GM12878 (cell line): ENCODE measurements at regions not wholly inside any gene's neighbourhood (a gene's known extent, or its start where the extent isn't known, plus 50 kb on each side); places are given as distances from the start of the nearest gene placed in this dataset.

Source experiments
- ATAC-seq: fragments of 200-7000 bp; cut with Tn5 transposase; 3 replicates; pipeline ENCODE4 v1.9.1; 2020; ENCODE audit warnings: mild to moderate bottlenecking, moderate library complexity
- BruUV-seq: library from RNA; stranded (reverse); fragments of 400-500 nt; replicated peaks from 2 replicates; lab custom pipeline; 2021; lab: Mats Ljungman, UMichigan
- CTCF ChIA-PET: fragments of 300-600 bp; sonication (Branson Sonifier 250); formaldehyde crosslinking; extraction: SDS; loops from one replicate; lab custom pipeline; 2021; ENCODE audit warnings: inconsistent platforms; lab: Yijun Ruan, JAX
- POLR2A ChIA-PET: fragments of 350-600 bp; formaldehyde crosslinking; extraction: SDS; loops from one replicate; lab custom pipeline; 2021; ENCODE audit warnings: inconsistent platforms; lab: Charles Lee
- RAD21 ChIA-PET: fragments of 300-600 bp; sonication (Branson Sonifier 250); formaldehyde crosslinking; loops from one replicate; lab custom pipeline; 2023; ENCODE audit warnings: antibody characterized with exemption; ENCODE audit not compliant: unreplicated experiment; lab: Charles Lee
- SMC1A ChIA-PET: fragments of 300-600 bp; sonication (Branson Sonifier 250); formaldehyde crosslinking; loops from one replicate; lab custom pipeline; 2023; ENCODE audit not compliant: unreplicated experiment, uncharacterized antibody; lab: Charles Lee
- DNase-seq: peaks from one replicate; pipeline ENCODE4 v3.0.0-alpha.2; 2011; ENCODE audit warnings: low read depth, low spot score
- FAIRE-seq: peaks from 3 replicates; lab custom pipeline; 2011; peaks lifted over from hg19 to GRCh38; lab: Jason Lieb, UNC
- H2AFZ ChIP-seq: 2 replicates; pipeline ENCODE4 v1.6.0; 2011; ENCODE audit warnings: low read depth, low read length, control low read depth; ENCODE audit not compliant: control insufficient read depth
- H3K27ac ChIP-seq: 2 replicates; pipeline ENCODE4 v1.5.1; 2011; ENCODE audit warnings: control low read depth; ENCODE audit not compliant: control insufficient read depth, insufficient read depth
- H3K27me3 ChIP-seq, 2 experiments: replicated peaks in 1 of 2; 2 replicates each; pipeline versions ENCODE4 v1.6.0 to v1.6.1; 2011; ENCODE audit warnings: low read length in 1 of 2; ENCODE audit not compliant: control insufficient read depth in 2 of 2, insufficient read depth in 2 of 2
- H3K36me3 ChIP-seq, 2 experiments: 2 replicates each; pipeline ENCODE4 v1.5.1; 2011; ENCODE audit warnings: low read length in 1 of 2; ENCODE audit not compliant: control insufficient read depth in 2 of 2, insufficient read depth in 2 of 2
- H3K4me1 ChIP-seq: 2 replicates; pipeline ENCODE4 v1.6.1; 2011; ENCODE audit warnings: mild to moderate bottlenecking, low read length, moderate library complexity, mixed read lengths; ENCODE audit not compliant: control insufficient read depth, insufficient read depth
- H3K4me2 ChIP-seq: 2 replicates; pipeline ENCODE4 v1.6.0; 2011; ENCODE audit warnings: control low read depth; ENCODE audit not compliant: control insufficient read depth, insufficient read depth
- H3K4me3 ChIP-seq: fragments of 200-600 bp; sonication (generic); 2 replicates; pipeline ENCODE4 v1.5.1; 2016
- H3K79me2 ChIP-seq: 2 replicates; pipeline ENCODE4 v1.6.0; 2011; ENCODE audit warnings: low read length; ENCODE audit not compliant: control insufficient read depth, insufficient read depth
- H3K9ac ChIP-seq: 2 replicates; pipeline ENCODE4 v1.8.0; 2011; ENCODE audit warnings: low read length, control low read depth, mixed read lengths; ENCODE audit not compliant: control insufficient read depth, insufficient read depth
- H3K9me3 ChIP-seq: replicated peaks from 3 replicates; pipeline ENCODE4 v1.5.1; 2011; ENCODE audit warnings: mild to moderate bottlenecking, low read length; ENCODE audit not compliant: control insufficient read depth, insufficient read depth
- H4K20me1 ChIP-seq: 2 replicates; pipeline ENCODE4 v1.6.0; 2011; ENCODE audit not compliant: control insufficient read depth, insufficient read depth
- CEBPZ ChIP-seq: fragments of 150-350 bp; IDR thresholded peaks from 2 replicates; pipeline ENCODE4 v1.6.1; 2016; ENCODE audit warnings: low read depth, low read length
- MEF2A ChIP-seq: IDR thresholded peaks from 2 replicates; pipeline ENCODE4 v1.6.1; 2011; ENCODE audit warnings: low read depth, mild to moderate bottlenecking, low read length, moderate library complexity; ENCODE audit not compliant: insufficient read depth
- MYC ChIP-seq: IDR thresholded peaks from 2 replicates; pipeline ENCODE4 v1.6.1; 2011; ENCODE audit warnings: mild to moderate bottlenecking, low read length, moderate library complexity, inconsistent platforms; ENCODE audit not compliant: insufficient read depth, insufficient replicate concordance, insufficient read length, severe bottlenecking
- PBX3 ChIP-seq: IDR thresholded peaks from 2 replicates; pipeline ENCODE4 v1.6.1; 2011; ENCODE audit warnings: mild to moderate bottlenecking, low read depth, low read length, moderate library complexity; ENCODE audit not compliant: insufficient replicate concordance
- REST ChIP-seq: IDR thresholded peaks from 2 replicates; pipeline ENCODE4 v1.6.1; 2012; ENCODE audit warnings: mild to moderate bottlenecking, low read depth, low read length
- RUNX3 ChIP-seq: IDR thresholded peaks from 2 replicates; pipeline ENCODE4 v1.6.1; 2012; ENCODE audit warnings: low read length, inconsistent platforms
- SIN3A ChIP-seq: IDR thresholded peaks from 2 replicates; pipeline ENCODE4 v1.6.1; 2012; ENCODE audit warnings: low read depth, low read length, improper control_type of control experiment
- STAT1 ChIP-seq: fragments of 450-650 bp; conservative IDR thresholded peaks from 2 replicates; pipeline ENCODE4 v1.6.1; 2014; ENCODE audit warnings: antibody characterized with exemption, mild to moderate bottlenecking
- SUZ12 ChIP-seq: fragments of 200-600 bp; sonication (generic); IDR thresholded peaks from one replicate; pipeline ENCODE4 v1.6.1; 2018; ENCODE audit warnings: antibody characterized with exemption, mild to moderate bottlenecking; ENCODE audit not compliant: unreplicated experiment
- TAF1 ChIP-seq: IDR thresholded peaks from 2 replicates; pipeline ENCODE4 v1.6.1; 2011; ENCODE audit warnings: mild to moderate bottlenecking, low read depth, low read length, borderline replicate concordance
- USF1 ChIP-seq: IDR thresholded peaks from 2 replicates; pipeline ENCODE4 v1.6.1; 2011; ENCODE audit warnings: borderline replicate concordance, low read depth, mild to moderate bottlenecking, moderate library complexity, mixed read lengths, low read length; ENCODE audit not compliant: insufficient read depth; ENCODE audit errors: extremely low read length
- ZNF207 ChIP-seq: fragments of 450-650 bp; IDR thresholded peaks from 2 replicates; pipeline ENCODE4 v1.6.1; 2014; ENCODE audit warnings: antibody characterized with exemption, mild to moderate bottlenecking, borderline replicate concordance
- WGBS: methylation state at CpG from one replicate; pipeline ENCODE4 v1.1.6; 2016; ENCODE audit warnings: low lambda C conversion rate; ENCODE audit not compliant: insufficient replicate concordance, insufficient coverage; ENCODE audit errors: missing lambda C conversion rate; 5-methylcytosine and 5-hydroxymethylcytosine counted together
- in situ Hi-C: fragments of 300-500 bp; cut with MboI; formaldehyde crosslinking; loops from 9 replicates; pipeline ENCODE4 v1.14.3; 2018; ENCODE audit warnings: mixed read lengths
- intact Hi-C: fragments of 100-400 bp; cut with micrococcal nuclease; formaldehyde crosslinking; loops from one replicate; pipeline ENCODE4 v1.14.2; 2022; ENCODE audit not compliant: unreplicated experiment

GRCh38 chr2:138125306-138126288 lies 161.3 kb downstream of the HNMT start:
- Histone ChIP-seq H2AFZ (no peak overlapping the region), H3K9me3 (no peaks in the 10 kb centered on the region), H3K4me3 (no peak overlapping the region), H3K36me3 (no peaks in the 10 kb centered on the region), H3K4me1 (no peaks in the 10 kb centered on the region), H3K27ac (no peak overlapping the region), H4K20me1 (no peaks in the 10 kb centered on the region), H3K9ac (no peak overlapping the region), H3K79me2 (no peaks in the 10 kb centered on the region), H3K27me3 (no peaks in the 10 kb centered on the region), H3K4me2 (no peak overlapping the region)
- no peak for FAIRE-seq
- no peak for ATAC-seq
- no peak for DNase-seq
- intact Hi-C loops (loop anchor here (10.0 kb wide), 1 partner anchor 659 kb away; the partner anchor contains the start of gene NXPH2), in situ Hi-C loops (no loop called here)
- SMC1A ChIA-PET, result no interaction called here
- WGBS, result 53% methylated on average over 11 of the region's 11 CpGs
- POLR2A ChIA-PET, result interaction anchor here (0.6 kb wide), 1 partner anchor 543 kb away, joined by 9 read pairs; no protein-coding TSS in a partner anchor
- BruUV-seq, result no TSS peak
- CTCF ChIA-PET, result no interaction called here
- RAD21 ChIA-PET, result interaction anchor here (1.0 kb wide), 1 partner anchor 113 kb away, joined by 3 read pairs; no protein-coding TSS in a partner anchor
- TF ChIP-seq PBX3 (no peak), ZNF207 (no peak), USF1 (no peak), SIN3A (no peak), MEF2A (no peak), TAF1 (no peak), MYC (no peak), STAT1 (no peak), CEBPZ (no peak), SUZ12 (no peak), RUNX3 (no peak), REST (no peak)
